HUDEP-2 (cell line): ENCODE measurements at regions not wholly inside any gene's neighbourhood (a gene's known extent, or its start where the extent isn't known, plus 50 kb on each side); places are given as distances from the start of the nearest gene placed in this dataset.
A peak's percentile ranks its signal among the peaks of the same experiment; 100 is the strongest.

ENCODE experiments used
- DNase-seq, 76 experiments: peaks; one replicate each; lab custom pipeline; 2025; ENCODE audit not compliant: unreplicated experiment in 76 of 76; lab: John Stamatoyannopoulos, UW

GRCh38 chr10:55051515-55051914, 250.5 kb upstream of the PCDH15 start:
- DNase-seq = no peak

GRCh38 chr10:55048830-55049498, 247.9 kb upstream of the PCDH15 start:
- DNase-seq = no peak

GRCh38 chr10:55043540-55043939, 242.5 kb upstream of the PCDH15 start:
- no peak for DNase-seq

GRCh38 chr10:55033061-55033460, 232.0 kb upstream of the PCDH15 start:
- DNase-seq = no peak

- DNase-seq = no peak
Measured at GRCh38 chr10:55024713-55025112, 223.7 kb upstream of the PCDH15 start.

- DNase-seq = no peak
Measured at GRCh38 chr10:55019439-55019838, 218.4 kb upstream of the PCDH15 start.

- DNase-seq = no peak
Measured at GRCh38 chr10:55013318-55013717, 212.3 kb upstream of the PCDH15 start.

GRCh38 chr10:55002420-55002819, 201.4 kb upstream of the PCDH15 start:
- no peak for DNase-seq

- no peak for DNase-seq
Measured at GRCh38 chr10:55001422-55001821, 200.4 kb upstream of the PCDH15 start.

- DNase-seq = no peak
Measured at GRCh38 chr10:54993148-54993547, 192.1 kb upstream of the PCDH15 start.

- peak in 2 of 76 experiments; percentile 0 to 37 for DNase-seq
Measured at GRCh38 chr10:54985732-54986131, 184.7 kb upstream of the PCDH15 start.

GRCh38 chr10:54983255-54983654, 182.2 kb upstream of the PCDH15 start:
- no peak for DNase-seq

GRCh38 chr10:54962134-54962900, 161.3 kb upstream of the PCDH15 start:
- no peak for DNase-seq

GRCh38 chr10:54961040-54961439, 160.0 kb upstream of the PCDH15 start:
- DNase-seq = no peak

GRCh38 chr10:54958844-54959243, 157.8 kb upstream of the PCDH15 start:
- no peak for DNase-seq

- DNase-seq = no peak
Measured at GRCh38 chr10:54947605-54948004, 146.6 kb upstream of the PCDH15 start.

- no peak for DNase-seq
Measured at GRCh38 chr10:54940418-54940817, 139.4 kb upstream of the PCDH15 start.

- no peak for DNase-seq
Measured at GRCh38 chr10:54914049-54914448, 113.0 kb upstream of the PCDH15 start.

GRCh38 chr10:54909165-54909564, 108.1 kb upstream of the PCDH15 start:
- no peak for DNase-seq

GRCh38 chr10:54908019-54908418, 107.0 kb upstream of the PCDH15 start:
- no peak for DNase-seq

GRCh38 chr10:54906940-54907339, 105.9 kb upstream of the PCDH15 start:
- DNase-seq = no peak

GRCh38 chr10:54905578-54906192, 104.7 kb upstream of the PCDH15 start:
- DNase-seq = no peak
